Heart left ventricle (tissue), 13 donors: ENCODE measurements at regions not wholly inside any gene's neighbourhood (a gene's known extent, or its start where the extent isn't known, plus 50 kb on each side); places are given as distances from the start of the nearest gene placed in this dataset.

Experiments used
- POLR2A ChIP-seq, 2 donors: fragments of 450-650 bp; IDR thresholded peaks; one replicate each; pipeline ENCODE4 v1.6.1; 2017; ENCODE audit warnings: antibody characterized with exemption in 2 of 2, mild to moderate bottlenecking in 2 of 2, moderate library complexity in 2 of 2
- TF ChIP-seq, protein P1 (sequence below), 12 donors: fragments of 200-600 bp; sonication (generic) in 4 of 12; IDR thresholded peaks; one replicate each; pipeline versions ENCODE4 v1.5.0 to v1.8.0; 2018 to 2022; ENCODE audit warnings: antibody characterized with exemption in 12 of 12, mild to moderate bottlenecking in 5 of 12
- donor health status: ischemic (EF 13 %, LVEDD 7.1; RV severe dilation, severe dysfunction).
- donor health status: DM: no; HTN: yes; CAD: no.
- donor health status: DM: no; HTN: no; CAD: no.
- donor health status: ischemic (EF 25% LVEDD 6.9; RV normal size, moderate dysfunction).
- donor health status: ischemic (EF 25% LVEDD 5.7; RV mildly dilated, moderate dysfunction).
- donor health status: ischemic (EF 35%, LVEDD 5.7; RV mildly dilated, moderate dysfunction).
- donor health status: nonischemic (EF 11% LVEDD 7.7; RV severe dilation, severe dysfunction).
- donor health status: DM: yes; HTN: yes; CAD: no.
- donor health status: PGD.
- donor health status: ischemic (EF 29% LVEDD 5.4; RV normal size, mild dysfunction).
- donor health status: nonischemic (EF 23%, LVEDD 6.1; RV moderate dilation, normal function).

DNA sequence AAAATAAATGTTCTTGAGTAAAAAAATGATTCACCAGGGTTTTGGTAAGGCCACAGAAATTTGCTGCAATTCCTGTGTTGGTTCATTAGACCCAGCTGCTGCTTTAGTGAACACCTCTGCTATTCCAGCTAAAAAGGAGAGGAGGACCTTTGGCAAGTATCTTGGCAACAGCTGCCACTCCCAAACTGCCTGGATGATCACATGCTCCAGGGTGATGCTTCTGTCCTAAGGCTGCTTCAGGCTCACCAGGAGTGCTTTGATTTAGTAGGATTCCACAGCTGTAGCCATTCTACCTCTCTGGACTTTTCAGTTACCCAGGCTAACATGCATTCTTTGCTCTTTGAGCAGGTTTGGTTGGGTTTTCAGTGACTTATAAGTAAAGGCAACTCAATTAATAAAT, 82.6 kb upstream of the NPVF start:
- TF ChIP-seq, protein P1, sequence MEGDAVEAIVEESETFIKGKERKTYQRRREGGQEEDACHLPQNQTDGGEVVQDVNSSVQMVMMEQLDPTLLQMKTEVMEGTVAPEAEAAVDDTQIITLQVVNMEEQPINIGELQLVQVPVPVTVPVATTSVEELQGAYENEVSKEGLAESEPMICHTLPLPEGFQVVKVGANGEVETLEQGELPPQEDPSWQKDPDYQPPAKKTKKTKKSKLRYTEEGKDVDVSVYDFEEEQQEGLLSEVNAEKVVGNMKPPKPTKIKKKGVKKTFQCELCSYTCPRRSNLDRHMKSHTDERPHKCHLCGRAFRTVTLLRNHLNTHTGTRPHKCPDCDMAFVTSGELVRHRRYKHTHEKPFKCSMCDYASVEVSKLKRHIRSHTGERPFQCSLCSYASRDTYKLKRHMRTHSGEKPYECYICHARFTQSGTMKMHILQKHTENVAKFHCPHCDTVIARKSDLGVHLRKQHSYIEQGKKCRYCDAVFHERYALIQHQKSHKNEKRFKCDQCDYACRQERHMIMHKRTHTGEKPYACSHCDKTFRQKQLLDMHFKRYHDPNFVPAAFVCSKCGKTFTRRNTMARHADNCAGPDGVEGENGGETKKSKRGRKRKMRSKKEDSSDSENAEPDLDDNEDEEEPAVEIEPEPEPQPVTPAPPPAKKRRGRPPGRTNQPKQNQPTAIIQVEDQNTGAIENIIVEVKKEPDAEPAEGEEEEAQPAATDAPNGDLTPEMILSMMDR (IDR thresholded peaks at IDR 0.05): no peak
- no peak for TF ChIP-seq POLR2A (IDR thresholded peaks at IDR 0.05)
